Epithelial cell of esophagus (primary cell): ENCODE measurements at regions not wholly inside any gene's neighbourhood (a gene's known extent, or its start where the extent isn't known, plus 50 kb on each side); places are given as distances from the start of the nearest gene placed in this dataset.

Experiments used
- DNase-seq: peaks from one replicate; pipeline ENCODE4 v3.0.0; 2010; ENCODE audit warnings: low read depth
- H3K4me3 ChIP-seq: 2 replicates; pipeline ENCODE4 v1.5.1; 2011; ENCODE audit warnings: mild to moderate bottlenecking, low read length, control low read depth
- CTCF ChIP-seq: IDR thresholded peaks from 2 replicates; pipeline ENCODE4 v1.5.1; 2011; ENCODE audit warnings: low read depth, mild to moderate bottlenecking, low read length, control low read depth, inconsistent platforms; ENCODE audit not compliant: insufficient read depth; ENCODE audit errors: missing control alignments

DNA sequence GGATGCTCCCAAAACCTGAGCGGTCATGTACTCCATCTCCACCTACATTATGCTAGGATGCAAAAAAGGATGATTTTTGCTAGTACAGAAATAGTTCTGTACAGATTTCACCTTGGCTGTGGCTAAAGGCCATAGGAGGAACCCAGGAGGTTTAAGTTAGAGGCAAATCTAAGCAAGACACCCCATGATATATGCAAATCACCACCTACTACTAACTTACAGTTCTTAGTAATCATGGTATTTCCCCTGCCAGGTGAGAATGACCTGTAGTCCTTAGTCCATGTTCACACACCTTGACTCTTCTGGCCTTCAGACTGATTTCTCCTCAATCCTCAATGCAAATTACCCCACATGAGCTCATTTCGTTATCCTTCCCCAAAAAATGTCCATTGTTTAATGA is 154.2 kb downstream of the IMPG2 start:
- H3K4me3 ChIP-seq, result no peak overlapping the region
- DNase-seq, result no peak
- TF ChIP-seq CTCF, result no peak

- no peak for DNase-seq
- no peak overlapping the region for H3K4me3 ChIP-seq
- no peak for TF ChIP-seq CTCF
These were observed 156.8 kb downstream of the IMPG2 start for GRCh38 chr3:101163554-101163953.

DNA sequence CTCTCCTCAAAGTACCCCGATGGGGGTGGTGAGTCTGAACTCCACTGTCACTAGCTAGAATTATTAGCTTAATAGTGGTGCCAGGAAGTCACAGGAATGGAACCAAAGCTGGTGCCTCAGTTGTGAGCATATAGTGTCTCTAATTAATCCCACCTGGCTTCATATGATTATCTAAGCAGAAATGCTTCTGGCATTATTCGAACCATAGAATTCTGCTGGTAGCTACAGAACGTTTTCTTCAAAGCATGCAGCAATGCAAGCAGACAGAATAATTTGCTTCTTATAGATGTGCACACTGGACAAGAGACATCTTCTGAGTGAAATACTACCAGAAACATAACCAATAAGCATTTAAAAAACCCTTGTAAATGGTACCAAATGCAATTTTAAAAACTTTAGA is 160.9 kb downstream of the IMPG2 start:
- H3K4me3 ChIP-seq, result no peak overlapping the region
- no peak for DNase-seq
- TF ChIP-seq CTCF, result no peak

DNA sequence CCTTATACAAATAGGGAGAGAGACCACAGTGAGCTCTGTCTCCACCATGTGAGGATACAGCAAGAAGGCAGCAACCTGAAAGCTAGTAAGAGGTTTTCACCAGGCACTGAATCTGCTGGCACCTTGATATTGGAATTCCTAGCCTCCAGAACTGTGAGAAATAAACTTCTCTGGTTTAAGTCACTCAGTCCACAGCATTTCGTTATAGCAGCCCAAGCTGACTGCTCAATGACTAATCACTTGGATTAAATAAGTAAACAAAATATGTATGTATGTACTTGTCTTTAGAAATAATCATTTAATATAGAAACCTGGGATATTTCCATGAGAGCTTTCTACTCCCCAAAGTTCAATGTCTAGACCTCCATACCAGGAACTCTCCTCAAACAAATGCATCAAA is 162.0 kb downstream of the IMPG2 start:
- no peak overlapping the region for H3K4me3 ChIP-seq
- TF ChIP-seq CTCF, result no peak
- peak; percentile 77 for DNase-seq

DNA sequence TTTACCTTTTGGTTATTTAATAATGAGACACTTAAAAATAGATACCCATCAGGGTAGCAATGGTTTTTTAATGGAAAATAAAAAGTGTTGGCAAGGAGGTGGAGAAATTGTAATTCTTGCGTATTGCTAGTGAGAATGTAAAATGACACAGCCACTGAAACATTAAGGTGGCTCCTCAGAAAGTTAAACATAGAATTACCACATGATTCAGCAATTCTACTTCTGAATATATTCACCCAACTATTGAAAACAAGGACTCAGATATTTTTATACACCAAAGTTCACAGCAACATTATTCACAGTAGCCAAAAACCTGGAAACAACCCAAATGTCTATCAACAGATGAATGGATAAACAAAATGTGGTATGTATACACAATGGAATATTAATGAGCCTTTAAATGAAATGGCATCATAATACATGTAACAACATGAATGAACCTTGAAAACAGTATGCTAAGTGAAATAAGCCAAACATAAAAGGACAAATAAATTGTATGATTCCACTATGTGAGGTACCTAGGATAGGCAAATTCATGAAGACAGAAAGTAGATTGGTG is 163.5 kb downstream of the IMPG2 start:
- peak; percentile 50 for DNase-seq
- no peak for TF ChIP-seq CTCF
- no peak overlapping the region for H3K4me3 ChIP-seq

DNA sequence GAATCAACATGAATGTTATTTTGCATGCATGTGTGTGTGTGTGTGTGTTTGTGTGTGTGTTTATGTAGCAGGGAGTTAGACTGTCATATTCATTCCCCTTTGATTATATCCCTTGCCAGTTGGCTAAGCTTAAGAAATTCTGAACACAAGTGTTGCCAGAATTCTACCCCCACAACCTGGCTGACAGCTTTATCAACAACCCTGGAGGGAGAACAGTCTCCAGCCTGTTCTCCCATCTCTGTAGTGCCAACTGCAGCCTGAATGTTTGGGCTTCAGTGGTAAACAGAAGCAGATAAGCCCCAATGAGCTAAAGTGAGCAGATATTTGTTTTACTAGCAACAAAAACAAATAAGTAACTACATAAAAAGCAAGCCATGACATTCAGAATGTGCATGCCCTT is 162.6 kb upstream of the ABI3BP start:
- no peak for DNase-seq
- H3K4me3 ChIP-seq, result no peak overlapping the region
- no peak for TF ChIP-seq CTCF

- H3K4me3 ChIP-seq, result no peak overlapping the region
- no peak for DNase-seq
- TF ChIP-seq CTCF, result no peak
These were observed 161.2 kb upstream of the ABI3BP start for GRCh38 chr3:101154401-101154800.
